K562 (cell line): ENCODE measurements at regions not wholly inside any gene's neighbourhood (a gene's known extent, or its start where the extent isn't known, plus 50 kb on each side); places are given as distances from the start of the nearest gene placed in this dataset.

ENCODE experiments used
- ATAC-seq: fragments of 200-7000 bp; cut with Tn5 transposase; 3 replicates; pipeline ENCODE4 v1.9.1; 2020; ENCODE audit warnings: moderate library complexity
- BruUV-seq: library from RNA; stranded (reverse); fragments of 400-500 nt; replicated peaks from 2 replicates; lab custom pipeline; 2021; lab: Mats Ljungman, UMichigan
- CTCF ChIA-PET: fragments of 300-600 bp; formaldehyde crosslinking; extraction: SDS; loops from one replicate; lab custom pipeline; 2021; ENCODE audit warnings: low intra/inter-chr PET ratio; lab: Yijun Ruan, JAX
- POLR2A ChIA-PET: fragments of 300-600, 350-650 bp; sonication (Branson Sonifier 250); formaldehyde crosslinking; extraction: SDS; loops from one replicate; lab custom pipeline; 2021; ENCODE audit warnings: antibody characterized with exemption, inconsistent platforms; lab: Yijun Ruan, JAX
- DNase-seq, 4 experiments: peaks; one replicate each; pipeline versions ENCODE4 v3.0.0 to v3.0.0-alpha.2; 2011 to 2018; ENCODE audit warnings: low spot score in 3 of 4, mixed read lengths in 3 of 4; ENCODE audit errors: extremely low read depth in 1 of 4
- FAIRE-seq: peaks from 2 replicates; lab custom pipeline; 2011; peaks lifted over from hg19 to GRCh38; lab: Jason Lieb, UNC
- H2AFZ ChIP-seq: 2 replicates; pipeline ENCODE4 v1.6.0; 2011; ENCODE audit warnings: low read depth, low read length, control low read depth, inconsistent platforms
- H3K27ac ChIP-seq: fragments of 200-600 bp; 3 replicates; pipeline ENCODE4 v1.8.0; 2011; ENCODE audit warnings: low read depth, mild to moderate bottlenecking, control low read depth, inconsistent platforms, low read length, moderate library complexity, mixed read lengths; ENCODE audit errors: extremely low read depth
- H3K27me3 ChIP-seq, 2 experiments: fragments of 300-600 bp in 1 of 2; 2 replicates in 1 of 2; 3 replicates in 1 of 2; pipeline versions ENCODE4 v1.6.0 to v1.8.0; 2011; ENCODE audit warnings: inconsistent platforms in 2 of 2, low read length in 2 of 2, mild to moderate bottlenecking in 1 of 2, mixed read lengths in 1 of 2, moderate library complexity in 1 of 2; ENCODE audit not compliant: control insufficient read depth in 2 of 2, insufficient read depth in 2 of 2
- H3K36me3 ChIP-seq: fragments of 300-600 bp; 3 replicates; pipeline ENCODE4 v1.8.0; 2011; ENCODE audit warnings: mild to moderate bottlenecking, low read length, inconsistent platforms; ENCODE audit not compliant: control insufficient read depth, insufficient read depth
- H3K4me1 ChIP-seq, 2 experiments: fragments of 200-600 bp in 1 of 2; replicated peaks in 1 of 2; 2 replicates in 1 of 2; 3 replicates in 1 of 2; pipeline versions ENCODE4 v1.5.1 to v1.8.0; 2011; ENCODE audit warnings: inconsistent platforms in 2 of 2, low read length in 2 of 2, mild to moderate bottlenecking in 1 of 2, mixed read lengths in 1 of 2, moderate library complexity in 1 of 2; ENCODE audit not compliant: control insufficient read depth in 2 of 2, insufficient read depth in 2 of 2
- H3K4me2 ChIP-seq: 2 replicates; pipeline ENCODE4 v1.6.1; 2011; ENCODE audit warnings: low read length, control low read depth, inconsistent platforms, mixed read lengths; ENCODE audit not compliant: insufficient read depth
- H3K4me3 ChIP-seq: fragments of 200-600 bp; sonication (generic), shearing (Covaris generic); 2 replicates; pipeline ENCODE4 v1.5.1; 2016; ENCODE audit warnings: control low read depth, inconsistent platforms
- H3K79me2 ChIP-seq: fragments of 200-600 bp; 3 replicates; pipeline ENCODE4 v1.8.0; 2011; ENCODE audit warnings: low read length, inconsistent platforms; ENCODE audit not compliant: control insufficient read depth, insufficient read depth
- H3K9ac ChIP-seq, 2 experiments: 2 replicates each; pipeline versions ENCODE4 v1.6.0 to v1.6.1; 2011; ENCODE audit warnings: low read depth in 2 of 2, low read length in 2 of 2, control low read depth in 1 of 2, inconsistent platforms in 1 of 2, mild to moderate bottlenecking in 1 of 2, mixed read lengths in 1 of 2; ENCODE audit not compliant: insufficient read depth in 1 of 2
- H3K9me1 ChIP-seq: one replicate; pipeline ENCODE4 v1.6.0; 2011; ENCODE audit warnings: inconsistent platforms, mild to moderate bottlenecking, low read length, moderate library complexity; ENCODE audit not compliant: control insufficient read depth, insufficient read depth
- H3K9me3 ChIP-seq: replicated peaks from 2 replicates; pipeline ENCODE4 v1.5.1; 2011; ENCODE audit warnings: low read depth, low read length, inconsistent platforms; ENCODE audit not compliant: control insufficient read depth, insufficient read depth
- H4K20me1 ChIP-seq: replicated peaks from 2 replicates; pipeline ENCODE4 v1.6.1; 2011; ENCODE audit warnings: low read length, inconsistent platforms, mixed read lengths; ENCODE audit not compliant: control insufficient read depth, insufficient read depth
- RBM25 ChIP-seq: fragments of 200-400 bp; formaldehyde crosslinking; IDR thresholded peaks from 2 replicates; pipeline ENCODE4 v1.6.1; 2018; ENCODE audit warnings: low read length, low read depth, moderate library complexity; ENCODE audit not compliant: severe bottlenecking
- RREB1 ChIP-seq: fragments of 250-450 bp; sonication (Bioruptor Pico); IDR thresholded peaks from 2 replicates; pipeline ENCODE4 v1.4.0; 2020
- SP1 ChIP-seq: sonication (generic); formaldehyde crosslinking; IDR thresholded peaks from 2 replicates; pipeline ENCODE4 v1.8.1; 2022; ENCODE audit warnings: mild to moderate bottlenecking, missing genetic modification reagents
- ZFP36 ChIP-seq: fragments of 150-350 bp; IDR thresholded peaks from 2 replicates; pipeline ENCODE4 v1.6.1; 2018; ENCODE audit warnings: low read length, low read depth; ENCODE audit not compliant: partially characterized antibody
- in situ Hi-C: fragments of 300-500 bp; cut with MboI; formaldehyde crosslinking; loops from 4 replicates; pipeline ENCODE4 v1.15.0; 2018; ENCODE audit warnings: inconsistent platforms, mixed read lengths
- intact Hi-C: fragments of 100-400 bp; cut with micrococcal nuclease; formaldehyde crosslinking; loops from 2 replicates; pipeline ENCODE4 v1.14.2; 2022

DNA sequence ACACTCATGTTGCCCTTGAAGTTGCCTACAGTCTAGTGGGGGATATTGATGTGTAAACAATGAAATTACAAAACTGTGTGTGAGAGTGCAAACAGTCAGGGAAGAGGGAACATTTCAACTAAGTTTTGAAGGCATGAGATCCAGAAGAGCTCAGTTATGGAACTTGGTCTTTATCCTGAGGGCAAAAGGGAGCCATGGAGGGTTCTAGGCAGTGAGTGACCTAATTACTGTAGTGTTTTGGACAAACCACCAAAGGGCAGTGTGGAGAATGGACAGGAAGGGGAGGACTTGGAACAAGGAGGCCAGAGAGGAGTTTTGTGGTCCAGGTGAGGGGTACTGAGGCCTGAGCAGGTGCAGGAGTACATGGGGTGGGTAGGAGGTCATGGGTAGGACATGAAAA lies 143.7 kb upstream of the SMIM23 start:
- ATAC-seq (no peak), DNase-seq (no peak), FAIRE-seq (no peak)
- ChIA-PET POLR2A (no interaction called here), CTCF (no interaction called here)
- TF ChIP-seq RREB1 (CRISPR knock-in tag) (no peak), ZFP36 (peak; percentile 35), RBM25 (peak; percentile 27), SP1 (CRISPR knock-in tag) (no peak)
- Histone ChIP-seq H3K4me3 (no peak overlapping the region), H3K9me3 (no peaks in the 10 kb centered on the region), H2AFZ (no peak overlapping the region), H3K4me2 (no peak overlapping the region), H3K9me1 (no peaks in the 10 kb centered on the region), H3K9ac (no peak overlapping the region), H3K27me3 (peaks cover 16 to 52% of the 10 kb centered on the region in 2 experiments), H3K36me3 (no peaks in the 10 kb centered on the region), H4K20me1 (no peaks in the 10 kb centered on the region), H3K27ac (no peak overlapping the region), H3K79me2 (no peaks in the 10 kb centered on the region), H3K4me1 (no peaks in the 10 kb centered on the region; a peak in 1 of 5 replicates)
- in situ Hi-C loops (no loop called here), intact Hi-C loops (no loop called here)
- BruUV-seq, result no TSS peak
